ENCODE measurements at regions not wholly inside any gene's neighbourhood (a gene's known extent, or its start where the extent isn't known, plus 50 kb on each side); places are given as distances from the start of the nearest gene placed in this dataset.

DNA sequence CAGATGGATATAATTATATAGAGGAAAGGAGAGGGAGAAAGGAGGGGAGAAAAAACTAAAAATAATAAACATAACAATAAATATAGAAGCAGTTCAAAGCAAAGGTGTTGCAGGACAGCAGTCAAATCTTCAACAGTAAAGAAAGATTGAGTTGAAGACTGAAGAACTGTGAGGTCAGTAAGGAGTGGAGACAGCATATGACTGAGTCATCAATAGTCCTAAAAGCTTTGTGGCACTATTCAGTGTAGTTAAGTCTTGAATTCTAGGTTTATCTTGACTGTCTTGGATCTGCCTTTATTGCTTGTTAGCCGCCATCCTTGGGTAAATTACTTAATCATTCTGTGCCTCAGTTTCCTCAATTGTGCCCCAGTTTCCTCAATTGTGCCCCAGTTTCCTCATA, 137.0 kb downstream of the MRPS30 start:
- CTCF ChIA-PET = no interaction called here
- Mint-ChIP-seq H3K4me3 (ENCODE audit: unreplicated experiment) (no peak overlapping the region), H3K27me3 (ENCODE audit: insufficient read depth, unreplicated experiment) (no peaks in the 10 kb centered on the region), H3K36me3 (ENCODE audit: insufficient read depth, unreplicated experiment) (no peaks in the 10 kb centered on the region), H3K4me1 (ENCODE audit: insufficient read depth, unreplicated experiment) (peaks cover 6% of the 10 kb centered on the region), H3K27ac (ENCODE audit: low read depth, unreplicated experiment) (no peak overlapping the region), H3K9me3 (ENCODE audit: unreplicated experiment) (no peaks in the 10 kb centered on the region)
- no TSS peak for BruUV-seq (replicated peaks)
- DNase-seq (ENCODE audit: unreplicated experiment) = no peak
- POLR2A ChIA-PET = no interaction called here
- no peak for TF ChIP-seq CTCF (IDR thresholded peaks at IDR 0.05; ENCODE audit: unreplicated experiment)
- intact Hi-C loops (cut with micrococcal nuclease) = no loop called here

- Mint-ChIP-seq H3K36me3 (ENCODE audit: insufficient read depth, unreplicated experiment) (no peaks in the 10 kb centered on the region), H3K27me3 (ENCODE audit: insufficient read depth, unreplicated experiment) (no peaks in the 10 kb centered on the region), H3K4me3 (ENCODE audit: unreplicated experiment) (no peak overlapping the region), H3K9me3 (ENCODE audit: unreplicated experiment) (no peaks in the 10 kb centered on the region), H3K4me1 (ENCODE audit: insufficient read depth, unreplicated experiment) (peaks cover 6% of the 10 kb centered on the region), H3K27ac (ENCODE audit: low read depth, unreplicated experiment) (no peak overlapping the region)
- intact Hi-C loops (cut with micrococcal nuclease) = loop anchor here (5.0 to 10.0 kb wide), 2 partner anchors 88 to 685 kb away; no protein-coding TSS in a partner anchor
- CTCF ChIA-PET = interaction anchor here (0.5 to 5.7 kb wide), 4 partner anchors 25 to 823 kb away, joined by 3 to 29 read pairs (median 4); no protein-coding TSS in a partner anchor
- BruUV-seq (replicated peaks) = no TSS peak
- POLR2A ChIA-PET = no interaction called here
- TF ChIP-seq CTCF (IDR thresholded peaks at IDR 0.05; ENCODE audit: unreplicated experiment) = no peak
- DNase-seq (ENCODE audit: unreplicated experiment) = no peak
Measured at GRCh38 chr5:44949687-44950086, 140.9 kb downstream of the MRPS30 start.

GRCh38 chr5:44951371-44951770, 142.6 kb downstream of the MRPS30 start:
- H3K4me1 Mint-ChIP-seq (ENCODE audit: insufficient read depth, unreplicated experiment) = no peaks in the 10 kb centered on the region
- no peak overlapping the region for H3K27ac Mint-ChIP-seq (ENCODE audit: low read depth, unreplicated experiment)
- H3K9me3 Mint-ChIP-seq (ENCODE audit: unreplicated experiment) = no peaks in the 10 kb centered on the region
- H3K4me3 Mint-ChIP-seq (ENCODE audit: unreplicated experiment) = no peak overlapping the region
- H3K27me3 Mint-ChIP-seq (ENCODE audit: insufficient read depth, unreplicated experiment) = no peaks in the 10 kb centered on the region
- POLR2A ChIA-PET = interaction anchor here (1.1 kb wide), 1 partner anchor 9 kb away, joined by 5 read pairs; no protein-coding TSS in a partner anchor
- H3K36me3 Mint-ChIP-seq (ENCODE audit: insufficient read depth, unreplicated experiment) = no peaks in the 10 kb centered on the region
- CTCF ChIA-PET = interaction anchor here (0.7 to 5.7 kb wide), 16 partner anchors 8 to 1754 kb away, joined by 3 to 29 read pairs (median 5); no protein-coding TSS in a partner anchor
- intact Hi-C loops (cut with micrococcal nuclease) = loop anchor here (5.0 to 10.0 kb wide), 2 partner anchors 86 to 683 kb away; no protein-coding TSS in a partner anchor
- no peak for TF ChIP-seq CTCF (IDR thresholded peaks at IDR 0.05; ENCODE audit: unreplicated experiment)
- no TSS peak for BruUV-seq (replicated peaks)
- no peak for DNase-seq (ENCODE audit: unreplicated experiment)

DNA sequence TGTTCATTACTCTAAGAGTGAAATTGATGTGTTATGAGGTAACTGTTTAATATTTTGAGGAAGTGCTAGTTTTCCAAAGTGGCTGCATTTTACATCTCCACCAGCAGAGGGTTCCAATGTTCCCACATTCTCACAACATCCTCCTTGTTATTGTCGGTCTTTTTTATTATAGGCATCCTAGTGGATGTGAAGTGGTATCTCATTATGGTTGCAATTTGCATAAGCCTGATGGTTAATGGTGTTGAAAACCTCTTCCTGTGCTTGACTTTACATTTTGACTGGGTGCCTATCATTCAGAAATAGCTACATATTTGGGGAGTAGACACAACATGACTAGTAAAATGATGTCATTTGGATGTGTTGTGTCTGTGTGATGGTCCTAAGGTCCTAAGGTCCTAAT, 143.6 kb downstream of the MRPS30 start:
- H3K9me3 Mint-ChIP-seq (ENCODE audit: unreplicated experiment) = no peaks in the 10 kb centered on the region
- no peaks in the 10 kb centered on the region for H3K4me1 Mint-ChIP-seq (ENCODE audit: insufficient read depth, unreplicated experiment)
- BruUV-seq (replicated peaks) = no TSS peak
- POLR2A ChIA-PET = interaction anchor here (1.1 kb wide), 1 partner anchor 8 kb away, joined by 5 read pairs; no protein-coding TSS in a partner anchor
- H3K4me3 Mint-ChIP-seq (ENCODE audit: unreplicated experiment) = no peak overlapping the region
- no peaks in the 10 kb centered on the region for H3K27me3 Mint-ChIP-seq (ENCODE audit: insufficient read depth, unreplicated experiment)
- DNase-seq (ENCODE audit: unreplicated experiment) = peak; percentile 55
- peak; percentile 75 for TF ChIP-seq CTCF (IDR thresholded peaks at IDR 0.05; ENCODE audit: unreplicated experiment)
- no peaks in the 10 kb centered on the region for H3K36me3 Mint-ChIP-seq (ENCODE audit: insufficient read depth, unreplicated experiment)
- H3K27ac Mint-ChIP-seq (ENCODE audit: low read depth, unreplicated experiment) = no peak overlapping the region
- intact Hi-C loops (cut with micrococcal nuclease) = loop anchor here (1.0 to 10.0 kb wide), 4 partner anchors 85 to 822 kb away; no protein-coding TSS in a partner anchor
- CTCF ChIA-PET = interaction anchor here (0.6 to 5.7 kb wide), 27 partner anchors 8 to 824 kb away, joined by 3 to 29 read pairs (median 5); no protein-coding TSS in a partner anchor

All from MCF 10A (cell line).